ENCODE measurements at regions not wholly inside any gene's neighbourhood (a gene's known extent, or its start where the extent isn't known, plus 50 kb on each side); places are given as distances from the start of the nearest gene placed in this dataset.

DNA sequence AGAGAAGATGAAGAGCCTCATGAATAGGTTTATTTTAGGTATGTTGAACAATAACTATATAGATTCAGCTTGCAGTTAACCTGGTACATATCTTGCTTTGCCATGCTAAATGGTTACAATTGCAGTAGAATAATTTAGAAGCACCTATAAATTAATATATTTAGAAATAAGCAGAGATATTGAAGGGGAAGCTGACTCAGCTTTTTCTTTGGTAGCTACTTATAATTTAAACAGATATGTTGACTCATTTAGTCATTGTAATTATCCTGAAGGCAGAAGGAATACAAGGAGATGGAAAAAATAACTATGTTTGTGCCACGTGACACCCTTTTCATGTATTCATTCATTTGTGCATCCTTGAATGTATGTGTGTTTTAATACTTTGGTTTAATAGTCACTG is 755.5 kb downstream of the SUCLG1 start:
- Histone ChIP-seq H3K27me3 (ENCODE audit: insufficient read depth, insufficient read length) (no peaks in the 10 kb centered on the region), H3K9me3 (ENCODE audit: insufficient read depth, low read length) (no peaks in the 10 kb centered on the region), H3K4me3 (ENCODE audit: insufficient read length, low read depth) (no peak overlapping the region), H3K4me1 (ENCODE audit: insufficient read depth, insufficient read length) (no peaks in the 10 kb centered on the region), H3K9ac (ENCODE audit: insufficient read length, low read depth) (no peak overlapping the region), H3K36me3 (ENCODE audit: insufficient read depth, insufficient read length, low read length) (no peaks in the 10 kb centered on the region)
- TF ChIP-seq ZNF274 (IDR thresholded peaks at IDR 0.05; ENCODE audit: low read depth, low read length) (no peak), YY1 (IDR thresholded peaks at IDR 0.05; ENCODE audit: insufficient read depth, insufficient read length) (no peak), SUZ12 (IDR thresholded peaks at IDR 0.05; ENCODE audit: extremely low read depth, insufficient read depth, insufficient read length) (no peak)
- DNase-seq (ENCODE audit: low read depth, low spot score): no peak

GRCh38 chr2:83696838-83697237 is 762.2 kb downstream of the SUCLG1 start:
- no peak overlapping the region for H3K9ac ChIP-seq (ENCODE audit: insufficient read length, low read depth)
- no peak overlapping the region for H3K4me3 ChIP-seq (ENCODE audit: insufficient read length, low read depth)
- TF ChIP-seq ZNF274 (IDR thresholded peaks at IDR 0.05; ENCODE audit: low read depth, low read length) (no peak), SUZ12 (IDR thresholded peaks at IDR 0.05; ENCODE audit: extremely low read depth, insufficient read depth, insufficient read length) (no peak), YY1 (IDR thresholded peaks at IDR 0.05; ENCODE audit: insufficient read depth, insufficient read length) (no peak)
- H3K9me3 ChIP-seq (ENCODE audit: insufficient read depth, low read length): no peaks in the 10 kb centered on the region
- H3K4me1 ChIP-seq (ENCODE audit: insufficient read depth, insufficient read length): no peaks in the 10 kb centered on the region
- H3K27me3 ChIP-seq (ENCODE audit: insufficient read depth, insufficient read length): no peaks in the 10 kb centered on the region
- H3K36me3 ChIP-seq (ENCODE audit: insufficient read depth, insufficient read length, low read length): no peaks in the 10 kb centered on the region
- no peak for DNase-seq (ENCODE audit: low read depth, low spot score)

DNA sequence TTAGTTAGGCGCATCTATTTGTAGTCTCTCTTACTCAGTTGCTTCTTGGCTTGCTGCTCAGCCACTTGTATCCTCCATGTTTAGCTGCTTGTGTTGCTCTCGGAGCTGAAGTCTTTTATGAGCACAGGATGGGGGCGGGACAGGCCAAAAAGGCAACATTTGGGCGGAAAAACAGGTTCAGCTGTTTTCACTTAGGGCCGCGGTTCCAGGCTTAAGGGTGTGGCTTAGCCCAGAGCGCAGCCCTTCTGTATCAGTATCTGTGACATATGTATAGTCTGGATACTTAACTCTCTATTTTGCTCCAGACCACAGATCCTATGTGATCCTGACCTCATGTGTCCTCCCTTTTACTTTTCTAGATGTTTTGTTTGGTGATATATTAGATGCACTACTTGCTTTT is 763.5 kb downstream of the SUCLG1 start:
- no peaks in the 10 kb centered on the region for H3K9me3 ChIP-seq (ENCODE audit: insufficient read depth, low read length)
- H3K4me3 ChIP-seq (ENCODE audit: insufficient read length, low read depth): no peak overlapping the region
- H3K27me3 ChIP-seq (ENCODE audit: insufficient read depth, insufficient read length): no peaks in the 10 kb centered on the region
- H3K9ac ChIP-seq (ENCODE audit: insufficient read length, low read depth): no peak overlapping the region
- no peak for DNase-seq (ENCODE audit: low read depth, low spot score)
- no peaks in the 10 kb centered on the region for H3K4me1 ChIP-seq (ENCODE audit: insufficient read depth, insufficient read length)
- no peak for TF ChIP-seq SUZ12 (IDR thresholded peaks at IDR 0.05; ENCODE audit: extremely low read depth, insufficient read depth, insufficient read length)
- no peak for TF ChIP-seq YY1 (IDR thresholded peaks at IDR 0.05; ENCODE audit: insufficient read depth, insufficient read length)
- TF ChIP-seq ZNF274 (IDR thresholded peaks at IDR 0.05; ENCODE audit: low read depth, low read length): no peak
- no peaks in the 10 kb centered on the region for H3K36me3 ChIP-seq (ENCODE audit: insufficient read depth, insufficient read length, low read length)

GRCh38 chr2:83695037-83695436 is 764.0 kb downstream of the SUCLG1 start:
- no peak overlapping the region for H3K4me3 ChIP-seq (ENCODE audit: insufficient read length, low read depth)
- H3K9ac ChIP-seq (ENCODE audit: insufficient read length, low read depth): no peak overlapping the region
- H3K27me3 ChIP-seq (ENCODE audit: insufficient read depth, insufficient read length): no peaks in the 10 kb centered on the region
- no peak for TF ChIP-seq YY1 (IDR thresholded peaks at IDR 0.05; ENCODE audit: insufficient read depth, insufficient read length)
- H3K36me3 ChIP-seq (ENCODE audit: insufficient read depth, insufficient read length, low read length): no peaks in the 10 kb centered on the region
- no peaks in the 10 kb centered on the region for H3K4me1 ChIP-seq (ENCODE audit: insufficient read depth, insufficient read length)
- no peaks in the 10 kb centered on the region for H3K9me3 ChIP-seq (ENCODE audit: insufficient read depth, low read length)
- DNase-seq (ENCODE audit: low read depth, low spot score): no peak

DNA sequence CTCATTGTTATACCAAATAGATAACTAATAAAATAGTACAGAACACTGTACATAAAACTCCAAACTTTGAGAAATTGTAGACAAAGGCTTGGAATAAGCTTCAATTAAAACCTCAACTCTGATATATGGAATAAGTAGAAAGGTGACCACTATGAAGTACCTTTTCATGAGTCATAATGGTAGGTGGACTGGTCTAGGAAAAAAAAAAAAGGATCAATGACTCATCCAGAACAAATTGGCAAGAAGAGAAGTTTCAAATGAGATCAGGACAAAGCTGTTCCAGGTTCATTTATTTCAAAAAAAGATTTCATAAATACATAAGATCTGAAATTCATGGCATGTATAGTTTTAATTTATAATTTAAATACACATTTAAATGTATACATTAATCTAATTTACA is 769.7 kb downstream of the SUCLG1 start:
- Histone ChIP-seq H3K27me3 (ENCODE audit: insufficient read depth, insufficient read length) (no peaks in the 10 kb centered on the region), H3K36me3 (ENCODE audit: insufficient read depth, insufficient read length, low read length) (no peaks in the 10 kb centered on the region)

GRCh38 chr2:83686863-83687262 is 772.2 kb downstream of the SUCLG1 start:
- TF ChIP-seq YY1 (IDR thresholded peaks at IDR 0.05; ENCODE audit: insufficient read depth, insufficient read length) (no peak), SUZ12 (IDR thresholded peaks at IDR 0.05; ENCODE audit: extremely low read depth, insufficient read depth, insufficient read length) (no peak), ZNF274 (IDR thresholded peaks at IDR 0.05; ENCODE audit: low read depth, low read length) (no peak)
- Histone ChIP-seq H3K27me3 (ENCODE audit: insufficient read depth, insufficient read length) (no peaks in the 10 kb centered on the region), H3K4me3 (ENCODE audit: insufficient read length, low read depth) (no peak overlapping the region), H3K36me3 (ENCODE audit: insufficient read depth, insufficient read length, low read length) (no peaks in the 10 kb centered on the region), H3K4me1 (ENCODE audit: insufficient read depth, insufficient read length) (no peaks in the 10 kb centered on the region), H3K9me3 (ENCODE audit: insufficient read depth, low read length) (no peaks in the 10 kb centered on the region), H3K9ac (ENCODE audit: insufficient read length, low read depth) (no peak overlapping the region)
- no peak for DNase-seq (ENCODE audit: low read depth, low spot score)

More for the DNA sequence above, 769.7 kb downstream of the SUCLG1 start:
- Histone ChIP-seq H3K9me3 (ENCODE audit: insufficient read depth, low read length) (no peaks in the 10 kb centered on the region), H3K4me3 (ENCODE audit: insufficient read length, low read depth) (no peak overlapping the region), H3K4me1 (ENCODE audit: insufficient read depth, insufficient read length) (no peaks in the 10 kb centered on the region), H3K9ac (ENCODE audit: insufficient read length, low read depth) (no peak overlapping the region)
- TF ChIP-seq YY1 (IDR thresholded peaks at IDR 0.05; ENCODE audit: insufficient read depth, insufficient read length) (no peak), SUZ12 (IDR thresholded peaks at IDR 0.05; ENCODE audit: extremely low read depth, insufficient read depth, insufficient read length) (no peak), ZNF274 (IDR thresholded peaks at IDR 0.05; ENCODE audit: low read depth, low read length) (no peak)
- no peak for DNase-seq (ENCODE audit: low read depth, low spot score)

DNA sequence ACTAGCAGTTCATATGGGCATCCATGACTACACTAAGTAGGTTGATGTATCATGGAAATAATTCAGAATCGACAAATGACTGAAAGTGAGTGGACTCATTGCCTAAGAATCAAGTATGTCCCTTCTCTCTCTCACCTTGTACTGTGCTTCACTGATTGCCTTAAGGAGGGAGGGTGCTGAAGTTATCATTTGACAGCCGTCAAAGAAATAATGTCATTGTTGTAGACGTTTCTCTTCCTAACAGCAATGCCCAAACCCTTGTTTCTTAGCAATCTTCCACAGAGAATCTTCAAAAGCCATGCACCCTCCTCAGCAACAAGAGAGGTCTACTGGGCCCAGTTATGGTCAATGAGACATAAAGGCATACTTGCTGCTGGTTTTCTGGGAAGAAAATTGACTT is 785.0 kb downstream of the SUCLG1 start:
- Histone ChIP-seq H3K9me3 (ENCODE audit: insufficient read depth, low read length) (peaks cover 9% of the 10 kb centered on the region; the same call in 1 of the 2 replicates), H3K4me1 (ENCODE audit: insufficient read depth, insufficient read length) (no peaks in the 10 kb centered on the region), H3K27me3 (ENCODE audit: insufficient read depth, insufficient read length) (no peaks in the 10 kb centered on the region), H3K36me3 (ENCODE audit: insufficient read depth, insufficient read length, low read length) (no peaks in the 10 kb centered on the region), H3K9ac (ENCODE audit: insufficient read length, low read depth) (no peak overlapping the region), H3K4me3 (ENCODE audit: insufficient read length, low read depth) (no peak overlapping the region)
- no peak for DNase-seq (ENCODE audit: low read depth, low spot score)
- TF ChIP-seq SUZ12 (IDR thresholded peaks at IDR 0.05; ENCODE audit: extremely low read depth, insufficient read depth, insufficient read length): no peak
- TF ChIP-seq YY1 (IDR thresholded peaks at IDR 0.05; ENCODE audit: insufficient read depth, insufficient read length): no peak
- TF ChIP-seq ZNF274 (IDR thresholded peaks at IDR 0.05; ENCODE audit: low read depth, low read length): no peak

DNA sequence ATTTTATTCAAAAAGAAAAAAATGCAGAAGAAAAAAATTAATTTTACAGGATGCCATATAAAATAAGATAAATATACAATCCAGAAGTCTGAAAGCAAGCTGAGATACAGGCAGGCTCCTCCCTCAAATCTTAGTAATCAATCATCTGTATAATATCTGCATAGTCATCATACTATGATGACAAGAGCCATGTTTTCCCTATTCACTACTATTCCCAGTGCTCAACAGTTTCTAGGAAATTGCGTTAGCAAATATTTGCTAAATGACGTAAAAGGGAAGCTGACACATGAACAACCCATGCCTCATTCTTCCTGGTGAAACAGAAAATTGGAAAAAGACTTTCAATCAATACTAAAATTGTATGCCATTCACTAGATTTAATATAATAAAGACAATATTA is 793.2 kb downstream of the SUCLG1 start:
- H3K4me3 ChIP-seq (ENCODE audit: insufficient read length, low read depth): no peak overlapping the region
- no peak overlapping the region for H3K9ac ChIP-seq (ENCODE audit: insufficient read length, low read depth)
- no peaks in the 10 kb centered on the region for H3K36me3 ChIP-seq (ENCODE audit: insufficient read depth, insufficient read length, low read length)
- TF ChIP-seq ZNF274 (IDR thresholded peaks at IDR 0.05; ENCODE audit: low read depth, low read length) (no peak), SUZ12 (IDR thresholded peaks at IDR 0.05; ENCODE audit: extremely low read depth, insufficient read depth, insufficient read length) (no peak), YY1 (IDR thresholded peaks at IDR 0.05; ENCODE audit: insufficient read depth, insufficient read length) (no peak)
- no peak for DNase-seq (ENCODE audit: low read depth, low spot score)
- no peaks in the 10 kb centered on the region for H3K9me3 ChIP-seq (ENCODE audit: insufficient read depth, low read length)
- no peaks in the 10 kb centered on the region for H3K4me1 ChIP-seq (ENCODE audit: insufficient read depth, insufficient read length)
- H3K27me3 ChIP-seq (ENCODE audit: insufficient read depth, insufficient read length): no peaks in the 10 kb centered on the region

Measured in NT2/D1 (cell line).